Activated naive CD4-positive, alpha-beta T cell treated with anti-CD3 and anti-CD28 coated beads, Interleukin-2, amount 50 U/mL, for 24 hours (primary cell): ENCODE measurements at regions not wholly inside any gene's neighbourhood (a gene's known extent, or its start where the extent isn't known, plus 50 kb on each side); places are given as distances from the start of the nearest gene placed in this dataset.
"Not testable (repeated sequence)": the region's sequence is repeated elsewhere in the genome, so short reads cannot be mapped to it uniquely, and the experiment has no call there.

Experiments
- H3K27ac Mint-ChIP-seq: one replicate; pipeline ENCODE4 v1.8.0; 2021; ENCODE audit warnings: mild to moderate bottlenecking, mixed read lengths
- H3K27me3 Mint-ChIP-seq: one replicate; pipeline ENCODE4 v1.8.0; 2021; ENCODE audit warnings: mixed read lengths
- H3K36me3 Mint-ChIP-seq: one replicate; pipeline ENCODE4 v1.8.0; 2021; ENCODE audit warnings: mixed read lengths
- H3K4me1 Mint-ChIP-seq: one replicate; pipeline ENCODE4 v1.8.0; 2021; ENCODE audit warnings: mixed read lengths
- H3K4me3 Mint-ChIP-seq: one replicate; pipeline ENCODE4 v1.8.0; 2021; ENCODE audit warnings: mild to moderate bottlenecking, mixed read lengths
- H3K9me3 Mint-ChIP-seq: one replicate; pipeline ENCODE4 v1.8.0; 2021; ENCODE audit warnings: mixed read lengths

GRCh38 chr20:5668529-5668868 lies 57.7 kb upstream of the GPCPD1 start:
- H3K27ac Mint-ChIP-seq = no peak overlapping the region
- H3K4me3 Mint-ChIP-seq = no peak overlapping the region
- no peaks in the 10 kb centered on the region for H3K9me3 Mint-ChIP-seq
- H3K36me3 Mint-ChIP-seq = no peaks in the 10 kb centered on the region
- no peaks in the 10 kb centered on the region for H3K4me1 Mint-ChIP-seq
- no peaks in the 10 kb centered on the region for H3K27me3 Mint-ChIP-seq

GRCh38 chr20:5667705-5668528 lies 57.1 kb upstream of the GPCPD1 start:
- no peaks in the 10 kb centered on the region for H3K27me3 Mint-ChIP-seq
- H3K9me3 Mint-ChIP-seq = no peaks in the 10 kb centered on the region
- H3K4me1 Mint-ChIP-seq = no peaks in the 10 kb centered on the region
- H3K27ac Mint-ChIP-seq = no peak overlapping the region
- no peaks in the 10 kb centered on the region for H3K36me3 Mint-ChIP-seq
- no peak overlapping the region for H3K4me3 Mint-ChIP-seq

DNA sequence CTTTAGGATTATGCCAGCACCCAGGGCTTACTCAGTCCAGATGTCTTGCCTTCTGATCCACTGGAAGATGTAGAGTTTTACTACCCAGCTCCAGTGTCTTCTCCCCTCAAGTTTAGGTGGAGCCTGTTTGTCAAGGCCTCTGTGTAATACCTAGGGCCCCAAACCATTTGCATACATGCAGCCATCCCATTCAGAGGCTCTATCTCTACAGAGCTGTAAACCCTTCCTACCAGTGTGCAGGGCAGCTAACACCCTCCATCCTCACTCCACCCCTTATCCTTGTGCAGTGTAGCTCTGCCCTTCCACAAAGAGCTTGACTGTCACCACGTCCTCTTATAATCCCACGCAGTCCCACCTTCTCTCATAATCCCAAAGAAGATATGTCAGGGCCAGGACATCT lies 54.6 kb upstream of the GPCPD1 start:
- Mint-ChIP-seq H3K9me3 (no peaks in the 10 kb centered on the region), H3K27ac (no peak overlapping the region), H3K27me3 (no peaks in the 10 kb centered on the region), H3K4me1 (no peaks in the 10 kb centered on the region), H3K4me3 (no peak overlapping the region), H3K36me3 (no peaks in the 10 kb centered on the region)

DNA sequence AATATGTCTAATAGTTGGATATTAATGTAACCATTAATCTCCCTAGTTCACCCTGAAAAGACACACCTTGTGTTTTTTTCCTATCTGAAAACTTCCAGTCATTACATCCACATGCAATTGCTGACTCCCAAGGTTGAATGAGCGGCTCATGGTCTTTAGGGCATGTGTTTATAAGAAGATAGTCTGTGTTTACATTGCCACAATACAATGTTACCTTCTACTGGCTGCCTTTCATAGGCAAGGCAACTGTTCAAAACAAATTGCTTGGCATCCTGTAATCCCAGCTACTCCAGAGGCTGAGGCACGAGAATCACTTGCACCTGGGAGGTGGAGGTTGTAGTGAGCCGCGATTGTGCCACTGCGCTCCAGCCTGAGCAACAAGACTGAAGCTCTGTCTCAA lies 52.6 kb upstream of the GPCPD1 start:
- Mint-ChIP-seq H3K9me3 (no peaks in the 10 kb centered on the region), H3K27ac (no peak overlapping the region), H3K4me3 (no peak overlapping the region), H3K27me3 (no peaks in the 10 kb centered on the region), H3K4me1 (peaks cover 11% of the 10 kb centered on the region), H3K36me3 (no peaks in the 10 kb centered on the region)

DNA sequence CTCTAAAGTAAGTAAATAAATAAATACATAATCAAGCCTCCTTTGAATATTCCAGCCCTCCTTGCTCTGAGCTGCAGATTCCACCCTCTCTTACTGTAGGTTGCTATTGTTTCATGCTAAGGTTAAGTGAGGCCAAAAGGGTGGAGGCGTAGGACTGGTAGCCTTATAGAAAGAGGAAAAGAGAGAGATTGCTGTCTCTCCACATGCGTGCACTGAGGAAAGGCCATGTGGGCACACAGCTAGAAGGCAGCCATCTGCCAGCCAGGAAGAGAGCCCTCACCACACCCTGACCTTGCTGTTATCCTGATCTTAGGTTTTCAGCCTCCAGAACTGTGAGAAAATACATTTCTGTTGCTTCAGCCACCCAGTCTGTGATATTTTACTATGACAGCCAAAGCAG lies 52.0 kb upstream of the GPCPD1 start:
- Mint-ChIP-seq H3K27ac (no peak overlapping the region), H3K9me3 (no peaks in the 10 kb centered on the region), H3K4me3 (no peak overlapping the region), H3K27me3 (no peaks in the 10 kb centered on the region), H3K36me3 (no peaks in the 10 kb centered on the region), H3K4me1 (peaks cover 11% of the 10 kb centered on the region)

GRCh38 chr20:5660756-5661155 lies 50.0 kb upstream of the GPCPD1 start:
- H3K4me1 Mint-ChIP-seq = peaks cover 11% of the 10 kb centered on the region
- H3K27ac Mint-ChIP-seq, H3K36me3 Mint-ChIP-seq, H3K4me3 Mint-ChIP-seq, H3K27me3 Mint-ChIP-seq, H3K9me3 Mint-ChIP-seq: not testable (repeated sequence)
